Activated CD8-positive, alpha-beta memory T cell treated with anti-CD3 and anti-CD28 coated beads, Interleukin-2, amount 10 ng/mL, durations not matched to agents 7 days and 5 days (primary cell): ENCODE measurements at regions not wholly inside any gene's neighbourhood (a gene's known extent, or its start where the extent isn't known, plus 50 kb on each side); places are given as distances from the start of the nearest gene placed in this dataset.

Source experiments
- ATAC-seq: fragments of 150-1000 bp; cut with Tn5 transposase; one replicate; pipeline ENCODE4 v1.10.0; 2021; ENCODE audit warnings: moderate library complexity
- CTCF ChIA-PET: fragments of 350-600 bp; sonication (Branson Sonifier 250); formaldehyde crosslinking; loops from one replicate; lab custom pipeline; 2021; ENCODE audit warnings: antibody characterized with exemption; lab: Charles Lee
- DNase-seq: peaks from one replicate; pipeline ENCODE4 v3.0.0-alpha.2; 2020
- H3K27ac Mint-ChIP-seq: one replicate; pipeline ENCODE4 v1.8.0; 2021; ENCODE audit warnings: mild to moderate bottlenecking, mixed read lengths
- H3K27me3 Mint-ChIP-seq: one replicate; pipeline ENCODE4 v1.8.0; 2021; ENCODE audit warnings: mixed read lengths
- H3K36me3 Mint-ChIP-seq: one replicate; pipeline ENCODE4 v1.8.0; 2021; ENCODE audit warnings: mild to moderate bottlenecking, mixed read lengths
- H3K4me1 Mint-ChIP-seq: one replicate; pipeline ENCODE4 v1.8.0; 2021; ENCODE audit warnings: mixed read lengths
- H3K4me3 Mint-ChIP-seq: one replicate; pipeline ENCODE4 v1.8.0; 2021; ENCODE audit warnings: mild to moderate bottlenecking, moderate library complexity, mixed read lengths
- H3K9me3 Mint-ChIP-seq: one replicate; pipeline ENCODE4 v1.8.0; 2022; ENCODE audit warnings: low read depth, mixed read lengths

GRCh38 chr1:48057249-48057648, 60.1 kb upstream of the TRABD2B start:
- peaks cover 2% of the 10 kb centered on the region for H3K27me3 Mint-ChIP-seq
- no peak for ATAC-seq
- H3K9me3 Mint-ChIP-seq: no peaks in the 10 kb centered on the region
- no peak for DNase-seq
- CTCF ChIA-PET: interaction anchor here (1.0 kb wide), 1 partner anchor 180 kb away, joined by 3 read pairs; no protein-coding TSS in a partner anchor
- no peaks in the 10 kb centered on the region for H3K4me1 Mint-ChIP-seq
- H3K4me3 Mint-ChIP-seq: no peak overlapping the region
- no peak overlapping the region for H3K27ac Mint-ChIP-seq
- H3K36me3 Mint-ChIP-seq: no peaks in the 10 kb centered on the region

DNA sequence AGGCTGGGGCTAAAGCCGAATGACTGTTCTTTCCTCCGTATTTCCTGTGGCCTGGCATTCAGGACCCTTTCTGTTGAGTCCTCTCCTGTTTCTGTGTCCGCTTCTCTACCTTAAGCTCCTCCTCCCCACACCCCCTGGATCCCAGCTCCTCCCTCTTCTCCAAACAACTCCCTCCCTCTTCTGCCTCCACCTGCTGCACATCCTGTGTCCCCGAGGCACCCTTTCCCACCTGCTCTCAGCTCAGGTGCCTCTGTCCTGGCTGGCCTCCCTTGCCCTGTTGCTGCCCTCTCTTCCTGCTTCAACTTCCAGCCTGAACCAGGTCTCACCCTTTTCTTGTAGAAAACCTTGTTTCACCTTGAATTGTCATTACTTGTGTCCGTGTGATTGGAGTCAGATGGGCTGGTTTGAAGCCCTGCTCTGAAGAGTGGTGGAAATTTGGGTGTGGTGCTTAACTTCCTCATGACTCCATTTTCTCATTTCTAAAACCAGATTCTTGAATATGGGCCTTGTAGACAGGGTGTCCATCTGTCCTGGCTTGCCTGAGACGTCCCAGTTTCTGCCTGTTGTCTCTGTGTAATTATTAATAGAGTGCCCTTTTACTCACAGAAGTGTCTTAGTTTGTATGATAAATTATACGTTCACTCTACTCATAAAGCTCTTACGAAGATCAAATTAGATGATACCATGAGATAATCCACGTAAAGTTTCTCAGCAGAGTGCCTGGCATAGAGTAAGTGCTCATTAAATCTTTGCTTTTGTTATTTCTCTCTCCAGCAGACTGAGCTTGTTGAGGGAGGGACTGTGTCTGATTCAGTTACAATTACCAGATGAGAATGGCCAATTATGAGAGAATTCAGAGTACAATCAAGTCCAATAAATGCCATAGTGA, 58.9 kb upstream of the TRABD2B start:
- no peak for DNase-seq
- no peaks in the 10 kb centered on the region for H3K36me3 Mint-ChIP-seq
- no peak for ATAC-seq
- H3K9me3 Mint-ChIP-seq: no peaks in the 10 kb centered on the region
- no peak overlapping the region for H3K4me3 Mint-ChIP-seq
- no peaks in the 10 kb centered on the region for H3K4me1 Mint-ChIP-seq
- CTCF ChIA-PET: no interaction called here
- H3K27ac Mint-ChIP-seq: no peak overlapping the region
- H3K27me3 Mint-ChIP-seq: peaks cover 2% of the 10 kb centered on the region

DNA sequence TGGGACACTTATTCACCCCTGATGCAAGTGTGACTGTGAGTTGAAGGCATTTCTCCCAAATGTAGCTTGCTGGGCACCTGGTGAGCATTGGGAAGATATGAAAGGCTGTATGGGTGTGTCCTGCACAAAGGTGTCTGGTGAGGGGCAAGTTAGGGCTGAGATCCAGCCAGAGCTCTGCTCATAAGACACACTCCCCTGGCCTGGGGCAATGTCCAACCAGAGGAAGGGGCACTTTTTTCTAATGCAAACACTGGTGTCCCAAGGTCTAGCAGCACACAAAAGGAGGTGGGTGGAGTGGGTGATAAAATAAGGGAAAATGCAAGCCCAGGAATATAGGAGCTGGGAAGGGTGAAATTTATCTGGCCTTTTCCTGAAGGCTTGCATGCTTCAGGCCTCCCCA, 57.0 kb upstream of the TRABD2B start:
- H3K27ac Mint-ChIP-seq: no peak overlapping the region
- H3K36me3 Mint-ChIP-seq: no peaks in the 10 kb centered on the region
- no peak for ATAC-seq
- no peak overlapping the region for H3K4me3 Mint-ChIP-seq
- no peak for DNase-seq
- no peaks in the 10 kb centered on the region for H3K4me1 Mint-ChIP-seq
- H3K27me3 Mint-ChIP-seq: peaks cover 2% of the 10 kb centered on the region
- no peaks in the 10 kb centered on the region for H3K9me3 Mint-ChIP-seq
- CTCF ChIA-PET: interaction anchor here (1.3 kb wide), 1 partner anchor 10 kb away, joined by 3 read pairs; no protein-coding TSS in a partner anchor

- DNase-seq: no peak
Observed at GRCh38 chr1:48052923-48053291, 55.7 kb upstream of the TRABD2B start.

GRCh38 chr1:48051466-48052126, 54.4 kb upstream of the TRABD2B start:
- no peak overlapping the region for H3K4me3 Mint-ChIP-seq
- no peak overlapping the region for H3K27ac Mint-ChIP-seq
- no peaks in the 10 kb centered on the region for H3K9me3 Mint-ChIP-seq
- peaks cover 2% of the 10 kb centered on the region for H3K27me3 Mint-ChIP-seq
- H3K36me3 Mint-ChIP-seq: no peaks in the 10 kb centered on the region
- DNase-seq (no peak), ATAC-seq (no peak)
- H3K4me1 Mint-ChIP-seq: no peaks in the 10 kb centered on the region
- CTCF ChIA-PET: interaction anchor here (0.7 kb wide), 1 partner anchor 889 kb away, joined by 3 read pairs; no protein-coding TSS in a partner anchor

More at GRCh38 chr1:48052923-48053291, 55.7 kb upstream of the TRABD2B start:
- Mint-ChIP-seq H3K36me3 (no peaks in the 10 kb centered on the region), H3K4me3 (no peak overlapping the region), H3K27me3 (peaks cover 2% of the 10 kb centered on the region), H3K27ac (no peak overlapping the region), H3K4me1 (no peaks in the 10 kb centered on the region), H3K9me3 (no peaks in the 10 kb centered on the region)
- ATAC-seq: no peak
- CTCF ChIA-PET: no interaction called here

DNA sequence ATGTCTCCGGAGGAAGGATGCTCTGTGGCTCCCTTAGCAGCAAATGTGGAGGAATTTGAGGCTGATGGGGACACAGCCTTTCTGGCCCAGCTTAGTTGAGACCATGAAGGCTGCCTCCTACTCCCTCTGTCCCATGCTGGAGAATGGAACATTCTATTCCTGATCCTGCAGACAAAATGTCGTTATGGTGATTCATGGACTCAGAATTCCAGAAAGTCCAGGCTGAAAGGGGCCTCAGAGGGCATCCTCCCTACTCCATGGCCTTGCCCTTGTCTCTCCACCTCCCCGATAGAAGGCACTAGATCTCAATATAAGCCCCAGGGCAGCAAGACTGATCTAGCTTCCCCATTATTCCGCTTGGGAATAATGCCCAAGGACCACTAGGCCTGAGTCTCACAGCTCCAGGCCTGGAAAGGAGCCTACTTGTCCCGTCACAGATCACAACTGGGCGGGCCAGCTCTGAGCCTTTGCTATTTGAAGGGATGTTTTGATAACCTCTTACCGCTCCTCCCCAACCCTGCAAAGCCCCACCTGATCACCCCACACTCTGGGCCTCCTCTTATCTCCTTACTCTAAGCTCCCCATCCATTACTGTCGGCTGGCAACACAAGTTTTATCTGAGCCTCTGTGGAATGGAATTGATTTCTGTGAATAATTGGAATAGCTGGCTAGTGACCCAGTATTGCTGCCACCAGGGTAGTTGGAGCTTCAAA, 52.8 kb upstream of the TRABD2B start:
- CTCF ChIA-PET: no interaction called here
- no peaks in the 10 kb centered on the region for H3K9me3 Mint-ChIP-seq
- H3K27ac Mint-ChIP-seq: no peak overlapping the region
- H3K27me3 Mint-ChIP-seq: peaks cover 5% of the 10 kb centered on the region
- DNase-seq: no peak
- H3K36me3 Mint-ChIP-seq: no peaks in the 10 kb centered on the region
- ATAC-seq: no peak
- peaks cover 3% of the 10 kb centered on the region for H3K4me1 Mint-ChIP-seq
- H3K4me3 Mint-ChIP-seq: no peak overlapping the region

- Mint-ChIP-seq H3K27me3 (peaks cover 5% of the 10 kb centered on the region), H3K36me3 (no peaks in the 10 kb centered on the region), H3K4me3 (no peak overlapping the region), H3K9me3 (no peaks in the 10 kb centered on the region), H3K4me1 (peaks cover 3% of the 10 kb centered on the region), H3K27ac (no peak overlapping the region)
- DNase-seq: no peak
- CTCF ChIA-PET: no interaction called here
- no peak for ATAC-seq
Observed at GRCh38 chr1:48048980-48049379, 51.8 kb upstream of the TRABD2B start.

GRCh38 chr1:48048064-48048463, 50.9 kb upstream of the TRABD2B start:
- Mint-ChIP-seq H3K27me3 (peaks cover 5% of the 10 kb centered on the region), H3K4me3 (no peak overlapping the region), H3K4me1 (peaks cover 3% of the 10 kb centered on the region), H3K9me3 (no peaks in the 10 kb centered on the region), H3K27ac (no peak overlapping the region), H3K36me3 (no peaks in the 10 kb centered on the region)
- DNase-seq (no peak), ATAC-seq (no peak)
- CTCF ChIA-PET: no interaction called here

- no peaks in the 10 kb centered on the region for H3K36me3 Mint-ChIP-seq
- no peak for ATAC-seq
- CTCF ChIA-PET: no interaction called here
- no peak for DNase-seq
- no peaks in the 10 kb centered on the region for H3K9me3 Mint-ChIP-seq
- H3K4me1 Mint-ChIP-seq: peaks cover 3% of the 10 kb centered on the region
- no peak overlapping the region for H3K27ac Mint-ChIP-seq
- H3K4me3 Mint-ChIP-seq: no peak overlapping the region
- H3K27me3 Mint-ChIP-seq: peaks cover 3% of the 10 kb centered on the region
Observed at GRCh38 chr1:48047116-48047515, 49.9 kb upstream of the TRABD2B start.
